ENCODE measurements at regions not wholly inside any gene's neighbourhood (a gene's known extent, or its start where the extent isn't known, plus 50 kb on each side); places are given as distances from the start of the nearest gene placed in this dataset.

DNA sequence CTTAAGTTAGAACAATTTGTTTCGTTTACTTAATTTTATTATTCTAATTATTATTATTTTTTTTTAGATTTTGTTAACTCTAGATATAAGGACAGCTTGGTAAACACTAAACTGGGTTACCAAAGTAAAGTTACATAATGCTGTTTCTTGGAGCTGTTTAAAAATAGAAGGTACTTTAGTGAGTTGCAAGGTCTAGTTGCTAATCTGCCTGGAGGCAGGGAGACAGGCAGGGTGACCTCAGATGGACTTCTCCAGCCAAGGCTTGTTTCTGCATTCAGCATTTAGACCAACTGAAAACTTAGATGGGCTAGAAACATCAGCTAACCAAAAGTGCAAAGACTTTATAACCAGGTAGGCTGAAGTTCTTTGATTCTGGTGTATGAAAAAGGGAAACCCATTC is 336.4 kb upstream of the GRM7 start:
- TF ChIP-seq, protein P1, sequence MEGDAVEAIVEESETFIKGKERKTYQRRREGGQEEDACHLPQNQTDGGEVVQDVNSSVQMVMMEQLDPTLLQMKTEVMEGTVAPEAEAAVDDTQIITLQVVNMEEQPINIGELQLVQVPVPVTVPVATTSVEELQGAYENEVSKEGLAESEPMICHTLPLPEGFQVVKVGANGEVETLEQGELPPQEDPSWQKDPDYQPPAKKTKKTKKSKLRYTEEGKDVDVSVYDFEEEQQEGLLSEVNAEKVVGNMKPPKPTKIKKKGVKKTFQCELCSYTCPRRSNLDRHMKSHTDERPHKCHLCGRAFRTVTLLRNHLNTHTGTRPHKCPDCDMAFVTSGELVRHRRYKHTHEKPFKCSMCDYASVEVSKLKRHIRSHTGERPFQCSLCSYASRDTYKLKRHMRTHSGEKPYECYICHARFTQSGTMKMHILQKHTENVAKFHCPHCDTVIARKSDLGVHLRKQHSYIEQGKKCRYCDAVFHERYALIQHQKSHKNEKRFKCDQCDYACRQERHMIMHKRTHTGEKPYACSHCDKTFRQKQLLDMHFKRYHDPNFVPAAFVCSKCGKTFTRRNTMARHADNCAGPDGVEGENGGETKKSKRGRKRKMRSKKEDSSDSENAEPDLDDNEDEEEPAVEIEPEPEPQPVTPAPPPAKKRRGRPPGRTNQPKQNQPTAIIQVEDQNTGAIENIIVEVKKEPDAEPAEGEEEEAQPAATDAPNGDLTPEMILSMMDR (IDR thresholded peaks at IDR 0.05; ENCODE audit: insufficient read depth, low read length, poor library complexity, severe bottlenecking), result no peak
- no peak for TF ChIP-seq EZH2phosphoT487 (conservative IDR thresholded peaks at IDR 0.05; ENCODE audit: low read length)
